Mesodermal cell (in vitro differentiated cells): ENCODE measurements at regions not wholly inside any gene's neighbourhood (a gene's known extent, or its start where the extent isn't known, plus 50 kb on each side); places are given as distances from the start of the nearest gene placed in this dataset.
"Not testable (repeated sequence)": the region's sequence is repeated elsewhere in the genome, so short reads cannot be mapped to it uniquely, and the experiment has no call there.

ENCODE experiments used
- H3K27ac ChIP-seq: 2 replicates; pipeline ENCODE4 v1.7.0; 2013; ENCODE audit warnings: mild to moderate bottlenecking, low read depth, low read length, moderate library complexity; ENCODE audit not compliant: severe bottlenecking
- H3K36me3 ChIP-seq: 2 replicates; pipeline ENCODE4 v1.7.1; 2013; ENCODE audit warnings: mild to moderate bottlenecking, low read length, moderate library complexity; ENCODE audit not compliant: control insufficient read depth, insufficient read depth
- H3K4me1 ChIP-seq: one replicate; pipeline ENCODE4 v1.7.1; 2013; ENCODE audit warnings: mild to moderate bottlenecking, low read length; ENCODE audit not compliant: insufficient read depth, control insufficient read depth, poor library complexity, severe bottlenecking
- H3K4me3 ChIP-seq: 2 replicates; pipeline ENCODE4 v1.7.0; 2013; ENCODE audit warnings: low read length, control low read depth, mild to moderate bottlenecking; ENCODE audit not compliant: insufficient read depth, poor library complexity, severe bottlenecking; ENCODE audit errors: extremely low read depth
- H3K9me3 ChIP-seq: 2 replicates; pipeline ENCODE4 v1.7.1; 2013; ENCODE audit warnings: mild to moderate bottlenecking, low read length, moderate library complexity; ENCODE audit not compliant: control insufficient read depth
- WGBS, 2 experiments: methylation state at CpG; one replicate each; pipeline ENCODE4 v1.1.5; 2013; ENCODE audit warnings: missing lambda C conversion rate in 2 of 2; ENCODE audit not compliant: insufficient coverage in 2 of 2; 5-methylcytosine and 5-hydroxymethylcytosine counted together

DNA sequence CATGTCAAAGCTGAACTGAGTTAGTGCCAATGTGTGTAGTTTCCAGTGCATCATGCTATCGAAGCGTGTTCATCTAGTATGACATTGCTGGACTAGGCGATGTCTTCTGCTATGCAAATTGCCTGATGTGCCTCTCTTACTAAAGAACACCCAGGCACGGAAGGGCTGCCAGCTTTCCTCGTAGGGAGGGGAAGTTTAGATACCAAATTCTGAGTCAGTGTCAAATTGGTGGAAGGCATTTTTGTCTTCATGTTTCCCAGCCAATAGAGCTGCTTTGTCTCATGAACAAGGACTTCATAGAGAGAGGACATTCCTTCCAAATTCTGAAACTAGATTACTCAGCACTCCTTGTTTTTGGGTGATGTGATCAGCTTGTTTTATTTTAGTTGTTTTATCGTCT is 320.1 kb downstream of the BTBD3 start:
- no peaks in the 10 kb centered on the region for H3K4me1 ChIP-seq
- H3K27ac ChIP-seq: no peak overlapping the region
- no peaks in the 10 kb centered on the region for H3K36me3 ChIP-seq
- no peak overlapping the region for H3K4me3 ChIP-seq
- H3K9me3 ChIP-seq: no peaks in the 10 kb centered on the region
- 100% methylated on average over 2 of the region's 6 CpGs for WGBS, 2 experiments

DNA sequence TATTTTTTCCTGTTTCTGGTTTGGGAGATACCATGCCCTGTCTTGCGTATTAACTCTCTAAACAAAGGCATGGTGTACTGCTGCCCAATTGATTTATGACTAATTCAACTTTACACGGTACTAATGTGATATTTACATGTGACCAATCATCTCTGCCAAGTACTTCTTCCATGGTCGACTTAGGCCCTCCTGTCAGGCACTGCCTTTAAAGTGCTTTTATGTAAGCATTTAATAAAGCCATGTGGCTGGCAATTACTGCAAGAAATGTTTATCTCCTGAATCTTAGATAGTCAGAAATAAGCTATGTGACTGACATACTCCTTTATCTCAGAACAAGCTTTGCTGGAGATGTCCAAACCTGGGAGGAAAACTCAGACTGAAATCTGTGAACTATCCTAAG is 323.4 kb downstream of the BTBD3 start:
- no peaks in the 10 kb centered on the region for H3K4me1 ChIP-seq
- 86 to 100% methylated on average over 2 to 3 of the region's 3 CpGs for WGBS, 2 experiments
- no peak overlapping the region for H3K4me3 ChIP-seq
- no peak overlapping the region for H3K27ac ChIP-seq
- H3K9me3 ChIP-seq: no peaks in the 10 kb centered on the region
- H3K36me3 ChIP-seq: no peaks in the 10 kb centered on the region

DNA sequence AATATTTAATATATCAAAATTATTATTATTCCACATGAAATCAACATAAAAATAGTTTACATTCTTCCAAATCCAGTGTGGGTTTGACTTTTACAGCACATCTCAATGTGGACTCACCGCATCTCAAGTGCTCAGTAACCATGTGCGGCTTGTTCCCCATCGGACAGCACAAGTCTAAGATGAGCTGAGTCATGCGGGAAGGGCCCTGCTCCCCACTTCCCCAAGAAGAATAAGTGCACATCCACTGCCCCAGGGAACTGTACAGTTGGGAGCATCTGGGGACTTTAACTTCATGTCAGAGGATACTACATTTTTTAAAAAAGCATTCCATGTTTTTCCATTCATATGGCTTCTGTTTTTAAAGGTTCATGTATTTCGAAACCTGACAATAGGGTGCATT is 325.6 kb downstream of the BTBD3 start:
- no peak overlapping the region for H3K27ac ChIP-seq
- WGBS, 2 experiments: 100% methylated on average over 1 to 3 of the region's 5 CpGs
- H3K9me3 ChIP-seq: no peaks in the 10 kb centered on the region
- H3K4me1 ChIP-seq: no peaks in the 10 kb centered on the region
- no peak overlapping the region for H3K4me3 ChIP-seq
- no peaks in the 10 kb centered on the region for H3K36me3 ChIP-seq

DNA sequence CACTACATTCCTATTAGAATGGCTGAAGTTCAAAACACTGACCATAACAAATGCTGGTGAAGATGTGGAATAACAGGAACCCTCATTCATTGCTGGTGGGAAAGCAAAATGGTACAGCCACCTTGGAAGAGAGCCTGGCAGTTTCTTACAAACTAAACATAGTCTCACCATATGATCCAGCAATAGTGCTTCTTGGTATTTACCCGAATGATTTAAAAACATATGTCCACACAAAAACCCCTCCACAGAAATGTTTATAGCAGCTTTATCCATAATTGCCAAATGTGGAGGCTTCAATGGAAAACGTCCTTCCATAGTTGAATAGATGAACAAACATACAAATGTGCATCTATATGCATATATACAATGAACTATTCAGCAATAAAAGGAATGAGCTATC is 330.8 kb downstream of the BTBD3 start:
- WGBS, 2 experiments: 83% methylated on average over 1 of the region's 2 CpGs; no CpG with 5 or more reads in 1 of the 2 experiments
- Histone ChIP-seq H3K4me1 (no peaks in the 10 kb centered on the region), H3K36me3 (no peaks in the 10 kb centered on the region), H3K27ac (no peak overlapping the region), H3K4me3 (no peak overlapping the region), H3K9me3 (no peaks in the 10 kb centered on the region)

DNA sequence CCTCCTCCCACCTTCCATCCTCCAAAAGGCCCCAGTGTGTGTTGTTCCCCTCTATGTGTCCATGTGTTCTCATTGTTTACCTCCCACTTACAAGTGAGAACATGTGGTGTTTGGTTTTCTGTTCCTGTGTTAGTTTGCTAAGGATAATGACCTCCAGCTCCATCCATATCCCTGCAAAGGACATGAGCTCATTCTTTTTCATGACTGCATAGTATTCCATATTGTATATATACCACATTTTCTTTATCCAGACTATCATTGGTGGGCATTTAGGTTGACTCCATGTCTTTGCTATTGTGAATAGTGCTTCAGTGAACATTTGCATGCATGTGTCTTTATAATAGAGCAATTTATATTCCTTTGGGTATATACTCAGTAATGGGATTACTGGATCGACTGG is 333.0 kb downstream of the BTBD3 start:
- WGBS, 2 experiments: 100% methylated on average over 1 of the region's 1 CpG; no CpG with 5 or more reads in 1 of the 2 experiments
- H3K4me1 ChIP-seq, H3K9me3 ChIP-seq, H3K4me3 ChIP-seq, H3K27ac ChIP-seq, H3K36me3 ChIP-seq: not testable (repeated sequence)

DNA sequence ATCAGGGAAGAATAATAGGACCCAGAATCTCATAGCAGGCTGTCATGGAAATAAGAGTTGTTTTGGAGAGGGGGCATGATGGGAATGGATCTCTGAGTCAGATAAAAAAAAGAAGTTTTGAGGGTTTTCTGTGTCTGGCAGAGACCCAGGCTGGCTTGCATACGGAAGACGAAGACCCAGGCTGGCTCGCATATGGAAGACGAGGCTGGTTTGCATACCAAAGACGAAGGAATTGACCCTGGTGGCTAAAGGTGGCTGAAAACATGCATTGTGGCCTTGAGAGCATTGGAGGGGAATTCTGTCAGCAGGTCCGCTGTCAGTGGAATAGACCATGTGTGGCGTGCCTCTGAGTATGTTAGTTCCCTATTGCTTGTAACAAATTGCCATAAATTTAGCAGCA is 335.1 kb downstream of the BTBD3 start:
- H3K27ac ChIP-seq: no peak overlapping the region
- WGBS, 2 experiments: 40 to 49% methylated on average over 5 of the region's 7 CpGs
- H3K4me1 ChIP-seq: no peaks in the 10 kb centered on the region
- no peak overlapping the region for H3K4me3 ChIP-seq
- no peaks in the 10 kb centered on the region for H3K9me3 ChIP-seq
- no peaks in the 10 kb centered on the region for H3K36me3 ChIP-seq

DNA sequence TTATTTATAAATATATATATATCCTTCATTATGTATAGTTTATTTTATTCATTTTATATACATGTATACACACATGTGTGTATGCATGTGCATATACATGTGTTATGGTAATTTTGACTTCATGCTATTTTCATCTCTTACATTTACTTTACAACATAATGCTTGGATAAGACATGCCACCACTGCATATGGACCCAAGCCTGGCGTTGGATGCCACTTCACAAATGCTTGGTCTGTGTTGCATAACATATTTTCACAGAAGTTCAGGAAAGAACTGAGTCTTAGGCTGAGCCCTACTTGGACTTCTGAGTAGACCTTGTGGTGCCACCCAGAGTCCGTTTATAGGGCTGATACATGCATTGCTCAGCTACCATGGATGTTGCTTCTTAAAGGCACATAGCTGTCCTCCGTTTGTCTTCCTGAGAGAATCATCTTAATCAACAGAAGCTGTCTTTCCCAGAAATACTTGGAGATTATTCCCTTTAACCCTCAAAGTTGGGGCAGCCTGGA is 337.8 kb downstream of the BTBD3 start:
- WGBS, 2 experiments: 93% methylated on average over 3 of the region's 3 CpGs
- no peaks in the 10 kb centered on the region for H3K9me3 ChIP-seq
- no peaks in the 10 kb centered on the region for H3K4me1 ChIP-seq

DNA sequence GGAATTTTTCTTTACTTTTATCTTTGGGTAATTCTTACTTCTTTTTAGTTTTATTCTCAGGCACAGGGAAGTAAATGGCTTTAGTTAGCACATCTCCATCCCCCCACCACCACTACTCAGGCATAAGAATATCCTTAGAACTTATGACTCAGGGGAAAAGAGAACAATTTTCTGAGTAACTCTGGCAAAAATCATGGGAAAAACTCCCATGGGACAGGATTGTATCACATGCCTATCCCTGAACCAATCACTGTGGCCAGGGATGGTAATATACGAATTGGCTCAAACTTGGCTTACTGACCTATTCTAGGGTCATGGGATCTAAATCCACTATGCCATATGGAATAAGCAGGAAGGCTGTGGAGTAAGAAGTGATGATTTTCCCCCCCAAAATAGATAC is 339.1 kb downstream of the BTBD3 start:
- Histone ChIP-seq H3K4me1 (no peaks in the 10 kb centered on the region), H3K9me3 (no peaks in the 10 kb centered on the region), H3K27ac (no peak overlapping the region), H3K4me3 (no peak overlapping the region), H3K36me3 (no peaks in the 10 kb centered on the region)
- no CpG with 5 or more reads among the region's 1 CpG for WGBS, 2 experiments

More for the DNA sequence above, 337.8 kb downstream of the BTBD3 start:
- H3K4me3 ChIP-seq: no peak overlapping the region
- no peaks in the 10 kb centered on the region for H3K36me3 ChIP-seq
- H3K27ac ChIP-seq: no peak overlapping the region

DNA sequence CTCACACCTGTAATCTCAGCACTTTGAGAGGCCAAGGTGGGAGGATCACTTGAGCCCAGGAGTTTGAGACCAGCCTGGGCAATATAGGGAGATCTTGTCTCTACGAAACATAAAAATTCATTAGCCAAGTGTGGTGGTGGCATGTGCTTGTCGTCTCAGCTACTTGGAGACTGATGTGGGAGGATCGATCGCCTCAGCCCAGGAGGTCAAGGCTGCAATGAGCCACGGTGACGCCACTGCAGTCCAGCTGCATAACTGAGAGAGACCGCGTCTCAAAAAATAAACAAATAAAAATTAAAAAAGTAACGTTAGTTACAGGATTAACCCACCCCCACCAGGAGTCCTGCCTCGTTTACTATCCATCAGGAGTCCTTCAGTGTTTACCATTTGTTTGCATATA is 345.1 kb downstream of the BTBD3 start:
- no peak overlapping the region for H3K27ac ChIP-seq
- no peaks in the 10 kb centered on the region for H3K9me3 ChIP-seq
- no peak overlapping the region for H3K4me3 ChIP-seq
- H3K36me3 ChIP-seq: no peaks in the 10 kb centered on the region
- 90 to 92% methylated on average over 4 of the region's 10 CpGs for WGBS, 2 experiments
- H3K4me1 ChIP-seq: no peaks in the 10 kb centered on the region

DNA sequence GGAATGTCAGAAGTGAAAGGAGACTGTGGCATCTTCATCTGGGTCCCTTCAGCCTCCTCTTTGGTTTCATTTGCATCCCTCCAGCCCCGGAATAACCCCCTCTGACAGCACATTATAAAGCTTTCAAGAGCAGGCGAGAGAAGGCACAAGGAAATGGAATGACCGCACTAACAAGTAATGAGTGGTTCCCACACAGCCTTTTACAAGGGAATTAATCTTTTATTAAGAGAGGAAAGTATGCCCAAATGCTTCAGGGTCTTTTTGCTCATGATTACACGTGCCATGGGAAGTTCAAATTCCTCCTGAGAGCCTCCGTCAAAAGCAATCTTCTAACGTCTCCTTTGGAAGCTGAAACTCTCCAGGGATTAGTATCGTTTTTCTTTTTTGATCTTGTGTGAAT is 347.0 kb downstream of the BTBD3 start:
- no peaks in the 10 kb centered on the region for H3K36me3 ChIP-seq
- WGBS, 2 experiments: 92% methylated on average over 4 of the region's 7 CpGs; no CpG with 5 or more reads in 1 of the 2 experiments

DNA sequence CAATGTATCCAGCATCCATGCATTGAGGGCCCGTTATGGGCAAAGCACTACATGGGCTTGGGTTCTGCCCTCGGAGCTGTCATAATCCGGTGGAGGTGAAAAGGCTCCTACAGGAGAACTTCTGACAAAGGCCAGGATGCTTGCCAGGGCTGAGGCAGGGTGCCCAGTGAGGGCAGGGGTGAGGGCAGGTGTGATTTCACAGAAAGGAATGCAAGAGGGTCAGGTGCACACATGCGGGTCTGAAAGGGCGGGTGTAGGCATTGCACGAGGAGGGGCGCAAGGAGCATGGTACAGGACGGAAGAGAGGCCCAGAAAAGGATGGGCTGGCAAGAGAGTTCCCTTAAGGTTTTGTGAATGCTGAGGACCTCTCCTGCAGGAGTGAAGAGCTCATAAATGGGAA is 348.0 kb downstream of the BTBD3 start:
- Histone ChIP-seq H3K4me3 (no peak overlapping the region), H3K4me1 (no peaks in the 10 kb centered on the region), H3K27ac (no peak overlapping the region), H3K9me3 (no peaks in the 10 kb centered on the region), H3K36me3 (no peaks in the 10 kb centered on the region)
- WGBS, 2 experiments: 86 to 96% methylated on average over 8 of the region's 8 CpGs

More for the DNA sequence above, 347.0 kb downstream of the BTBD3 start:
- H3K4me1 ChIP-seq: no peaks in the 10 kb centered on the region
- no peak overlapping the region for H3K4me3 ChIP-seq
- H3K9me3 ChIP-seq: no peaks in the 10 kb centered on the region
- no peak overlapping the region for H3K27ac ChIP-seq
